NOMO-1 treated with dmso at 0.1 percent for 144 hours (cell line): ENCODE measurements at regions not wholly inside any gene's neighbourhood (a gene's known extent, or its start where the extent isn't known, plus 50 kb on each side); places are given as distances from the start of the nearest gene placed in this dataset.

ENCODE experiments used
- DNase-seq: peaks from one replicate; lab custom pipeline; 2025; ENCODE audit not compliant: unreplicated experiment; lab: John Stamatoyannopoulos, UW

- peak; percentile 93 for DNase-seq
Measured at GRCh38 chr5:60207040-60207439, 313.5 kb upstream of the PDE4D start.

- DNase-seq, result no peak
Measured at GRCh38 chr5:60206234-60206633, 312.7 kb upstream of the PDE4D start.

GRCh38 chr5:60205071-60205470 lies 311.5 kb upstream of the PDE4D start:
- DNase-seq, result no peak

- DNase-seq, result no peak
Measured at GRCh38 chr5:60196385-60197113, 303.0 kb upstream of the PDE4D start.

GRCh38 chr5:60195551-60195950 lies 302.0 kb upstream of the PDE4D start:
- no peak for DNase-seq

GRCh38 chr5:60195083-60195482 lies 301.6 kb upstream of the PDE4D start:
- DNase-seq, result no peak

- DNase-seq, result no peak
Measured at GRCh38 chr5:60185231-60186099, 291.9 kb upstream of the PDE4D start.

- DNase-seq, result no peak
Measured at GRCh38 chr5:60184606-60185005, 291.1 kb upstream of the PDE4D start.

- DNase-seq, result peak; percentile 11
Measured at GRCh38 chr5:60183881-60184280, 290.4 kb upstream of the PDE4D start.

- DNase-seq, result no peak
Measured at GRCh38 chr5:60178101-60178500, 284.6 kb upstream of the PDE4D start.

GRCh38 chr5:60177596-60177995 lies 284.1 kb upstream of the PDE4D start:
- DNase-seq, result no peak

- no peak for DNase-seq
Measured at GRCh38 chr5:60173667-60174066, 280.1 kb upstream of the PDE4D start.

GRCh38 chr5:60163762-60164161 lies 270.2 kb upstream of the PDE4D start:
- no peak for DNase-seq

- no peak for DNase-seq
Measured at GRCh38 chr5:60162441-60162840, 268.9 kb upstream of the PDE4D start.

- peak; percentile 36 for DNase-seq
Measured at GRCh38 chr5:60161340-60161934, 267.9 kb upstream of the PDE4D start.

- DNase-seq, result no peak
Measured at GRCh38 chr5:60149081-60149480, 255.6 kb upstream of the PDE4D start.

GRCh38 chr5:60148366-60148765 lies 254.8 kb upstream of the PDE4D start:
- no peak for DNase-seq

- DNase-seq, result no peak
Measured at GRCh38 chr5:60147791-60148190, 254.3 kb upstream of the PDE4D start.

GRCh38 chr5:60143942-60144549 lies 250.5 kb upstream of the PDE4D start:
- no peak for DNase-seq

- DNase-seq, result no peak
Measured at GRCh38 chr5:60141119-60141518, 247.6 kb upstream of the PDE4D start.

- DNase-seq, result no peak
Measured at GRCh38 chr5:60136841-60137240, 243.3 kb upstream of the PDE4D start.

- no peak for DNase-seq
Measured at GRCh38 chr5:60131504-60131903, 238.0 kb upstream of the PDE4D start.
